NCI-H510A treated with DMSO at 0.1 percent for 48 hours (cell line): ENCODE measurements at regions not wholly inside any gene's neighbourhood (a gene's known extent, or its start where the extent isn't known, plus 50 kb on each side); places are given as distances from the start of the nearest gene placed in this dataset.

Experiments used
- DNase-seq: peaks from one replicate; lab custom pipeline; 2025; lab: John Stamatoyannopoulos, UW

DNA sequence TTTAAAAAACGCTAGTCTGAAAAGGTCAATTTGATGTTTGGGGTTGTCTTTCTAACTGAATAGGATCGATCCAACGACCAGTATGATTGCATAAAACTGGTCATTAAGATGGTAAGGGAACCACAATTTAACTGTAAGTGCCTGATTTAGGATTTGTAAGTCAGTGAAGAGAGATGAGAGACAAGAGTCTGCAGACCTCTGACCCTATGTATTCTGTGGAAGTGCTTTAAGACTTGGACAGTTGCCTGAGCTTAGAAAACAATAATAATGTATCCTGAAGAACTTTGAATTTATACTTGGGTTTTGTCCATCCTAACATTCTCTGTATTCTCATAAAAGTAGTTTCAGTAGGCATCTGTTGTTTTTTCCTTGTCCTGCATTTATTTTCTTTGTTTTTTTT lies 221.4 kb upstream of the SUCLG2 start:
- no peak for DNase-seq

DNA sequence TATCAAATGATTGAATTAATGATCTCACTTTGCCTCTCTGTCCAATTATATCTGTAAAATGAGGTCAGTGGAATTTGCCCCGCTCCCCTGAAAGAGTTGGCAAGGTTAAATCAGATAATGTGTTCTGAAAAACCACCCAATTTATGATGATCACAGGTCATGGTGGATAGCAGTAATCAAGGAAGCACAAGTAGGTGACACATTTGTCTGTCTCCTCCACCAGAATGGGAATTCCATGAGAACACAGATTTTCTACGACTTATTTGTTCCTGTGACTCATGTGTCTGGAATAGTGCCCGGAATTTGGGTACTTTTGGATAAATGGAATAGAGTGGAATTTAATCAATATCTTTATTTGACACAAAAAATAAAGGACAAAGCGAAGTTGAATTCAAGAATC lies 220.9 kb upstream of the SUCLG2 start:
- no peak for DNase-seq

DNA sequence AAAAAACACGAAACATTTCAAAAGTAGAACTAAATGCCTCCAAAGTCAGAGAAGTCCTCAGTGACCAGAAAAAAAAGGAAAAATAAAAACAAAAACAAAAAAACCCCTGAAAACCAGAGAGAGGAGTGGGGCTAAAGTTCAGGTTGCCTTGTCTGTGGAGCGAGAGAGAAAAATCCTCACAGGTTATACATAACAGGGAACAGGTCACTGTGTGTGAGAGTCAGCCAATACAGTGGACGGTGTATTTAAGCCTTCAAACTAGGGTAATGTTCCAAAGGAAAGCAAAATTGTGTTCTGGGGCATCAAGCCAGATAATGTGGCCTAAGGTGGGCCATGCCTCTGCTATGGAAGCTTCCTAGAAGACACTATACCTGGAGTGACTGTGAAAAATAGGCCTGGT lies 216.1 kb upstream of the SUCLG2 start:
- no peak for DNase-seq

DNA sequence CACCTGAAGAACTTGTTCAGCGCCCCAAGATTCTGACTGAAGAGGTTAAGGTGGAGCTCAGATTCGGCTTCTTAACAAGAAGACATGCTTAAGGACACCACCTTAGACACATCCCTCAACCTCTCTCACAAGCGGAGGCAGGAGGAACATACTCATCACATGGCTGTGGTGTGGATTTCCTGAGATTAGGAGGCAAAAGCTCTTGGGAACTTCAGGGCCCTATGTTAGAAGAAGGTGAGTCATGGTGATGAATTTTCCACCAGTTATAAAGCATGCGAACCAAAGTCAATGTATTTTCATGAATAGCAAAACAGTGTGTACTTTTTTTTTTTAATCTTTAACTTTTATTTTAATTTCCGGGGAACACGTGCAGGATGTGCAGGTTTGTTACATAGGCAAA lies 212.2 kb upstream of the SUCLG2 start:
- no peak for DNase-seq

DNA sequence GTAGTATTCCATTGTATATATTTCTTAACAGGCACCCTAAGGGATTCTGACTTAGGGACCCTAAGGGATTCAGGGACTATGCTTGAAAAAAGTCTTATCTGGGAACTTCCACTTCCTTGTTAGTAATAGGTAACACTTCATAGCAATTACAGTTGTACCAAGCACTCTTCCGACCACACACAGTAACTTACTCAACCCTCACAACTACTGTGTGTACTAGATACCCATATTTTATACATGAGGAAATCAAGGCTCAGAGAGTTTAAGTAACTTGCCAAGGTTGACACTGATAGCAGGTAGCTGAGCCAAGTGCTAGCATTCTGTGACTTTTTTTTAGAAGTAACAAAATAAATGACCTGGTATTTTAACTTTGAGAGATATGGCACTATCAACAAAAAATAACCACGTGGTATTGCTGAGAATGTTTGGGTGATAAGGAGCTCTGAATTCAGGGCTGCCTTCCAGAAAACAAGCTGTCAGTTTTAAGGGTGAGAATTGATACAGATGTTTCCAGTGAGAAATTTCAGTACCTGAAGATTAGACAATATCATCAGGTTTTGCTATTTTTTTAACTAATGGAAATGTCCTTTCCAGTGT lies 210.3 kb upstream of the SUCLG2 start:
- DNase-seq = no peak

DNA sequence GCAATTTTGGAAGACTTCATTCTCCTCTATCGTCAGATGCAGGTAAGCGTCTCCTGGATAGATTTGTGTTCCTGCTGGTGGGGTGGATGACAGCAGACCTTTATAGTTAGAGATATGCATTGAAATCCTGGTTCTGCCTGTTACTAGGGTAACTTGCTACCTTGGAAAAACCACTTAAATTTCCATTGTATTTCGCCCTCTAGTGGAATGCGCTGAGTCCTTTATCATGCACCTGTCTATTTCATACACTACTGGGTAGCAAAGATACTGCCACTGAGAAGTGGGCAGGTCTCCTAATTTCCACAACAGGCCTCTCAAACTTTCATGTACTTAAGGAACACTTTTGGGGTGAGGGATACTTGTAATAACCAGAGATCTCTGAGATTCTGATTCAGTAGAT lies 209.5 kb upstream of the SUCLG2 start:
- DNase-seq = no peak

DNA sequence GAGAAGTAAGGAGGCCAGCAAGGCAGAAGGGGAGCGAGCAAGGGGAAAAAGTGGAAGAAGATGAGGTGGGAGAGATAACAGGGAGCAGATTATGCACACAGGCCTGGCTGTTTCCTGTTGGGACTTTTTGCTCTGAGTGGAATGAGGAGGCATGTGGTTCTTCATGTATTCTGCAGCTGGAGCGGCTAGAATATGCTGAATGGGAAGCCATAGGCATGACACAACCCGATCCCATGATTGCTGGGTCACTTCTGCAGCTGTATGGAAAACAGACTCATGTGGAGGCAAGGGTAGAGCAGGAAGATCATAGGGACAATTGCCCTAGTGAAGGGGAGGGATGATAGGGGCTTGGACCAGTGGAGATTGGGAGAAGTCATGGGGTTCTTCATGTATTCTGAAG lies 206.0 kb upstream of the SUCLG2 start:
- no peak for DNase-seq

DNA sequence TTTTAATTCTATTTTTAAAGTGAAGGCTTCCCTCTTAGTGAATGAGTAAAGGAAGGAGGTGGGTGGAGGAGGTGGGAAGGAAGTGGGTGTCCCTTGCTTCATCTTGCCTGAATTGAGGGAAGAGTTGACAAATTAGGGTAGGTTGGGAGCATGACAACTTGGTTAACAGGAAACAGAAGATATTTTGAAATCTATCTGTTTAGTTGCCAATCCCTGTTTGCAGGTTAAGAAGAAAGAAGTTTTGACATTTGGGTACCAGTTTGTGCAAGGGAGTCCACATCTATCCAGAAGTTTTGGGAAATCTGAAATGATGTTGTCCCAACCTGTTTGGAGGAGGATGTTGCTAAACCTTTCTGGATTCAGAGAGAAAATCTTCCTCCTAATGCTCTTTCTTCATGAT lies 204.1 kb upstream of the SUCLG2 start:
- no peak for DNase-seq

DNA sequence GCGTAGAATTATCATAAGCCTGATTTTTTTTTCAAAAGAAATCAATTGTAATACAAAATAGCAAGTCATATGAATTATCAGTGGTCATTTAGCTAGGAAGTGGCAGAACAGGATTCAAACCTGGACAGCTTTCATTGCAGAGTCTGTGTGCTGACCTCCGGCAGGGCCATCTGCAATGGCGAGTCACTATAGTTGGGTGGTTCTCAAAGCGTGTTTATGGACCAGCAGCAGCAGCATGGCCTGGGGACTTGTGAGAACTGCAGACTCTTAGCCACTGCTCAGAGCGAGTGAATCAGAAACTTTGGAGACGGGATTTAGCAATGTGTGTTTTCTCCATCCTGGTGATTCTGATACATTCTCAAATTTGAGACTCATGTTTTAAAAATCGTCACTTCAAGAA lies 202.3 kb upstream of the SUCLG2 start:
- DNase-seq = no peak

DNA sequence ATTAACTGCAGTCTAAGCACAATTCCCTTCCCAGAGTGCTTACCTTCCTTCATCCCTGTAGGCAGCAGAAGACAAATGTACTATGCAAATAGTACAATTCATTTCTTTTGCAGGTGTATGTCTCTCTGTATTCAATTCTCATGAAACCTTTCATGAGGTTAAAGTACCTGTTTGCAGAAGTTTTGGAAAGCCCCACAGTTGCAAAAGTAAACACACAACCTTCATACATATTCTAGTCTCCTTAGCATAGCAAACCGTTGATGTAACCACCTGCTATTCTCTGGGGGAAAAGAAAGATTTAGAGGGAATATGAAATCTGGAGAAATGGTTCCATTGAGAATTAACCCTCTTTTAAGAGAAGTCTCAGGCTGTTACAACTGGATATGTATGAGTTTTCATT lies 200.3 kb upstream of the SUCLG2 start:
- no peak for DNase-seq

DNA sequence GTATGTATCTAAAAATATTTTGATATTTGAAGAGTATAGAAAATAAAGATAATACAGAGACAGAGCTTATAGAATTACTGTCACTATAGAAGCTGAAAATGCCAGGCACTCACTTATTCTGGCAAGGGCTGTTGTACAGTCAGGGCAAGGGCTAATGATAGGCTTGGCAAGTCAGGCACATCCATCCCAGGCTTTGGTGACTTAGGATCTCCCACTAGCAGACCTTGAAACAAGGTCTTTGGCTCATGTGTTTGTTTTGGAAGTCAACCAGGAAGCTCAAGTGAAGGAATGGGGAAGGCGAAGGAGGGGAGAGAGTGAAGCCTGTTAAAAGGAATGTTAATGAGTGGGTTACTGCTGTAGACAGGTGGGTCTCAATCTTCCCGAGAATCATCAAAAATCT lies 199.1 kb upstream of the SUCLG2 start:
- DNase-seq = no peak

DNA sequence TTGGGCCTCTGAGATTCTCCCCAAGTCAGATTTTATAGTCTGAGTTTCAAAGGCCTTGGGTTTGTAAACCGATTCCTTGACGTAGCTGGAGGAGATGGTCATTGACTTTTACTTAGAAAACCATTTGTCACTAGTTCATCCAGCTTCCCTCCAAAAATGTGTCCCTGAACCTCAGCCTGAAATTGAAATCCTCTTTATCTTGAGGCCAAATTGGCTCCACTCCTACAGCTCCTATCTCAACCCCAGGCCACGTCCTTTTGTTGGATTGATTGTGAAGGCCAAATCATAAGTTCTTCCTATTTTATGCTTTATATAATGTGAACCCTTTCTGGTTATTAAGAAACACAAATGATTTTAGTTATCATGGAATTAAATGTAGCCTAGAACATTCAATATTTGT lies 193.9 kb upstream of the SUCLG2 start:
- DNase-seq = no peak

DNA sequence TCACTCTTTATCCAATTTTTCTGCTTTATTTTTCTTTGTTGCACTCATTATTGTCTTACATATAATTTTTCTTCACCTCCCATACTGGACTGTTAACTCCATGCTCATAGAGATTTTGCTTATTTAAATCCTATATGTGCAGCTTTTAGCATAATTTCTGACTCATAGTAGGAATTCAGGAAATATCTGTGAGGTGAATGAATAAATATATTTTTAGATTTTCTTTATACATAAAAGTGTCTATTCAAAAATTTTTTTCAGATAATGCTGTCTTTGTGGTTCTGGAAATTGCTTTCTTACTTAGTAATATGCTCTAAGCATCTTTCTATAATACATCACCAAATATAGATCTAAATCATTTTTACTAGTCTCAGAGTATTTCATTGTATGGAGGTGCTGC lies 191.8 kb upstream of the SUCLG2 start:
- DNase-seq = no peak

DNA sequence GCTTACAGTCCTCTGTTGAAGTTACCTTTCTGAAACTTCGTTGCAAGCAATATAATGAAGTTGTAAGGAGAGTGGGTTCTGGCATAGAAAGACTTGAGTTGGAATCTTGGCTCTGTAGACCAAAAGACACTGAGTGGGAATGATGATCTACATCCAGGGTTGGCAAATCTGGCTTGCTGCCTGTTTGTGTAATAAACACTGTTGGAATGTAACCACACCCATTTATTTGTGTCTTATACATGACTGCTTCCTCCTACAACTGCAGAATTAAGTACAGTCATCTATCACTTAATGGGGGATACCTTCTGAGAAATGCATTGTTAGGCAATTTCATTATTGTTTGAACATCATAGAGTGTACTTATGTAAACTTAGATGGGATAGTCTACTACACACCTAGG lies 178.4 kb upstream of the SUCLG2 start:
- no peak for DNase-seq

DNA sequence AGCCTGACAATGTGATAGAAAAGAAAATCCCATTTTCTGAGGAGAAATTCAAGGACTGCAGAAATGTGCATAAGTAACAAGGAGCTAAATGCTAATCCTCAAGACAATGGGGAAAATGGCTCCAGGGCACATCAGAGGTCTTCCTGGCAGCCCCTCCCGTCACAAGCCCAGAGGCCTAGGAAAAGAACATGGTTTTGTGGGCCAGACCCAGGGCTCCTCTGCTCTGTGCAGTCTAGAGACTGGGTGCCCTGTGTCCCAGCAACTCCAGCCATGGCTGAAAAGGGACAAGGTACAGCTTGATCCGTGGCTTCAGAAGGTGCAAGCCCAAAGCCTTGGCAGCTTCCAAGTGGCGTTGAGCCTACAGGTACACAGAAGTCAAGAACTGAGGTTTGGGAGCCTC lies 176.8 kb upstream of the SUCLG2 start:
- DNase-seq = no peak

DNA sequence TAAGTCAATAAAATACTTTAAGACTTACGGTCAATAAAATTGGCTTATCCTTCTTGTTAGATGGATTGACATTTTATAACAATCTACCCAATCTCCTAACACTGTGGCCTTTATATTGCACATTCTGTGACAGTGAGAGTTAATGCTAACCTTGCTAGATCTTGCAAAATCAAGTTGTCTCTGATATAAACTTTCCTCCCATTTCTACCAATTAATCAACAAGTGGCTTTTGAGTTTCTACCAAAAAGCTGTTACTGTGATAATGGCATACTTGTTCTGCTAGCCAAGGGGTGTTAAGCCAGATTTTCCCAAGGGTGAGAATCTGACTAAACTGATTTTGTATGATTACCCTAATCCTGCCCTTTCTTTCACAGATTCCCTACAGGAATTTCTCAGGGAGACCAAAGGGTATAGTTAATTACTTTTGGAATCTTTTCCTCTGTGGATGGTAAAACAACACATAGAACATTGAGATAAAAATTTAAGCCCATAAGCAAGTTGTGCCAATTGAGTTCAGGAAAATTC lies 174.1 kb upstream of the SUCLG2 start:
- no peak for DNase-seq

DNA sequence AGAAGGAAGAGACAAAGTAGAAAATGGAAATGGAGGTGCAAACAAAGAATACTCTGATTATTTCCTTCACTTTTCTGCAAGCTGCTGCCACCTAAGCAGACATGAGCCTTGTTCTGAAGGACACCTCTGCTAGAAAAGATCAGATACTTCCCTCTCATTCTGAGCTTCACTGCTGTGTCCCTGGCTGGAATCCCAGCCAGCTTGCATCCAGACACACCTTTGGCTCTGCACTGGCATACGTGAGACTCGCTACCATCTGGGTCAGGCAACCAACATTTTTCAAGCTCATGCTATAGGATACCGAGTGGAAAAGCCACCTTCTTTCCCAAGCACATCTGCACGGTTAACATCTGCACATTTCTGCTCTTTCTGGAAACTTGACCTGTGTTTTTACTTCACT lies 166.7 kb upstream of the SUCLG2 start:
- no peak for DNase-seq

DNA sequence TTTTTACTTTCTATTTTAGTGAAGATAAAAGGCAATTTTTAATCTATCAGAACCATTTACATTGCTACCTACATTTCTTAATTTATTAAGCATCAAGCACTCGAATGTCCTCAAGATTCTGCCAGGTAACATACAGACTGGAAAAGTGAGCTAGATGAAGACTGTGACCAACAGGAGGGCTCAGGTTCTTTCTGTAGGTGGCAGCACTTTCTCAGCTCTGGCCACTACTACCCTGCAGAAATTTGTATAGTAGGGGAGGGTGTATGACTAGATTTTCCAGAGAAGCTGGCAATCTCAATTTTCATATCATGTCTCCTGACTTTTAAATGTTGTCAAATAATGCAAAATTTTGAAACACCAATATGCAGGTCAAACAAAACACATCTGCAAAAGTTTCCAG lies 165.0 kb upstream of the SUCLG2 start:
- no peak for DNase-seq

DNA sequence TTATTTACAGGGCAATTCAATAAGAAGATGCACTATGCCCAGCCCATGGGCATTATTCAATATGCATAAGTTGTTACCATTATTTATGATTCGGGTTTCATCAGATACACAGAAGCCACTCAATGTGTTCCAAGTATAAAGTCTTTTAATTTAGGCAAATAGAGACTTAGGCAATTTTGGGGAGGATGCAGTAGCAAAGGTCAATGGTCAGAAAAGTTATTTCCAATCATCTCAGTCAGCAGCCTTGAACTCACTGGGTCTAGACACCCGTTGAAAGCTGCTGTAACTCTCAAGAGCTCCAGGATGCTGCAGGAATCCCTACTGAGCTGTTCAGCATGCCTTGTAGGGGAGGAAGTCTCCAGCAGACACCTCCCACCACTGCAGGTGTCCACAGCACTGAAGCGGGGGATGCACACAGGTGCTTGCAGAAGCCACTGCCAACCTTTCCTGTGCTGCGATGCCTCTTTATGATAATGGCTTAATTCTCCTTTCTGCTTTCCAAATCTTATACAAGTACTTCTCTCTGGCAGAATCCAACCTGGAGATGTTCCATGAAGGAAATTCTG lies 155.0 kb upstream of the SUCLG2 start:
- no peak for DNase-seq

DNA sequence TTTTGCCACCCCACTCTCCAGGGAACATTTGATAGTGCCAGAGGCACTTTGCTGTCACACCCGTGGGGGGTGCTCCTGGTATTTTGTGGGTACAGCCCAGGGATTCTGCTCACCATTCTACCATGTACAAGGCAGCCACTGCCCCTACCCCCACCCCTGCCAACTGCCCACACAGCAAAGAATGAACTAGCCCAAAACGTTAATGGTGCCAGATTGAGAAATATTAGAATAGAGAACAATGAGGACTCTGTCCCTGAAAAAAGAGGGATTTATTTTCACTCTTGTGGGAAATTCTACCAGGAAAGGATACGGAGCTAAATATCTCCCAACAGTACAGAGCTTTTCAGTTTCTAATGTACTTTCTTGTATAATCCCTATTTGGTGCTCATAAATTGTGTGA lies 154.5 kb upstream of the SUCLG2 start:
- no peak for DNase-seq

DNA sequence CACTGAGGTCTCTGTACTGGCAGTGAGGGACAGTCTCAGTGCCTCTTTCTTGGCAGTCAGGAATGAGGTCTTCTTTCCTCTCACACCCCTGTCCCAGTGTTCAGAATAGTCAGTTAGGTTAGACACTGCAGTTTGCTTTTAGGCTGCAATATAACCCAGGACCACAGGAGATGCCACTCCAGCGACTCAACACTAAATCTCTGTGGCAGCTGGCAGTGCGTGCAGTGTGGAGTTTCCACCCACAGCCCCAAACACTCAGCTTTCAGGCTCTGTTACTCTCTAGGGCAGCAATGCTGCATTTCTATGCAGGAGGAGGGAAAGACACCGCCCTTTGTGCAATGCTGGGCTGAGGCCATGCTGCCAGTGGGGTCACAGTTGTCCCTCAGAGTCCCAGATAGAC lies 150.2 kb upstream of the SUCLG2 start:
- DNase-seq = no peak

DNA sequence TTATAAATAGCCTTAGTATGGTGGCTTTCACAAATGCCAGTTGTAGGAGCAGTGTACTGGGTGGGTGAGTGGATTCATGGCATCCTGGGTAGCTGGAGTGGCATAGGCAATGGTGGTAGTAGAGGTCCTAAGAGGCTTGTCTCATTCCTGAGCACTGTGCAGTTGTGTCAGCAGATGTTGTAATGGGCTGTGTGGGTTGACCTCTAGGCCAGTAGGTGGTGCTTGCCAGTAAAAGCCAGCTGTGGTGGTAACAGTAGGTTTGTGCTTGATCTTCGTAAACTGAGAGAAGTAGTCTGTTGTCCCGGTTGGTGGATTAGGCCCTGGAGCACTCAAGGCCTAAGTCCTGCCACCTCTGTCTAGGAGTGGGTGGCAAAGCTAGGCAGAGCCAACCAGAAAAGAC lies 149.7 kb upstream of the SUCLG2 start:
- no peak for DNase-seq

DNA sequence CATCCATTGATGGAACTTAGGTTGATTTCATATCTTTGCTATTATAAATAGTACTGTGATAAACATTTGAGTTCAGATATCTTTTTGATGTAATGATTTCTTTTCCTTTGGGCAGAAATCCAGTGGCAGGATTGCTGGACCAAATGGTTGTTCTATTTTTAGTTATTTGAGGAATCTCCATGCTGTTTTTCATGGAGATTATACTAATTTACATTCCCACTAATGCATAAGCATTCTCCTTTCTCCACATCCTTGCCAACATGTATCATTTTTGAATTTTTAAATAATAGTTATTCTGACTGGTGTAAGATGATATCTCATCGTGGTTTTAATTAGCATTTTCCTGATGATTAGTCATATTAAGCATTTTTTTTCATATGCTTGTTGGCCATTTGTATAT lies 144.0 kb upstream of the SUCLG2 start:
- no peak for DNase-seq

DNA sequence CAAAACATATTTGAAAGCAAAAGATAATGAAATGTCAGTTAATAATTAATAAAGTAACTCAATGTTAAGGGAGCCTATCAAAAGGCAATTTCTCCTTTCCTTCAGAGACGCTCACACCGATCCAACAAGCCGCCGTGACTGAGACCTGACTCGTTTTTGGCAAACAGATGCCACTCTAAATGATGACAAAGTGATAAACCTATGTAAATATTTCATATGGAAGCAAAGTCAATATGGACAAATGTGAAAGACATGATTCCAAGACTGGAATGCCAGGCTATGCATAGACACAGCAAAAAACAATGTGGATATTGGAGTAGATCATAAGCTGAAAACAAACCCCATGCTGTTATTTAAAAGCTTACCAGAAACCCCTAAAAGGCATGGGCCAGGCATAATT lies 137.2 kb upstream of the SUCLG2 start:
- DNase-seq = no peak
